ENCODE measurements at regions not wholly inside any gene's neighbourhood (a gene's known extent, or its start where the extent isn't known, plus 50 kb on each side); places are given as distances from the start of the nearest gene placed in this dataset.

GRCh38 chr6:51456282-51456681, 631.1 kb downstream of the PKHD1 start:
- TF ChIP-seq ZNF8 (CRISPR knock-in tag; IDR thresholded peaks at IDR 0.05), result no peak
- no peak for TF ChIP-seq ZFP3 (CRISPR knock-in tag; IDR thresholded peaks at IDR 0.05)
- TF ChIP-seq, protein P1, sequence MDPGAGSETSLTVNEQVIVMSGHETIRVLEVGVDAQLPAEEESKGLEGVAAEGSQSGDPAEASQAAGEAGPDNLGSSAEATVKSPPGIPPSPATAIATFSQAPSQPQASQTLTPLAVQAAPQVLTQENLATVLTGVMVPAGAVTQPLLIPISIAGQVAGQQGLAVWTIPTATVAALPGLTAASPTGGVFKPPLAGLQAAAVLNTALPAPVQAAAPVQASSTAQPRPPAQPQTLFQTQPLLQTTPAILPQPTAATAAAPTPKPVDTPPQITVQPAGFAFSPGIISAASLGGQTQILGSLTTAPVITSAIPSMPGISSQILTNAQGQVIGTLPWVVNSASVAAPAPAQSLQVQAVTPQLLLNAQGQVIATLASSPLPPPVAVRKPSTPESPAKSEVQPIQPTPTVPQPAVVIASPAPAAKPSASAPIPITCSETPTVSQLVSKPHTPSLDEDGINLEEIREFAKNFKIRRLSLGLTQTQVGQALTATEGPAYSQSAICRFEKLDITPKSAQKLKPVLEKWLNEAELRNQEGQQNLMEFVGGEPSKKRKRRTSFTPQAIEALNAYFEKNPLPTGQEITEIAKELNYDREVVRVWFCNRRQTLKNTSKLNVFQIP (CRISPR knock-in tag; IDR thresholded peaks at IDR 0.05; ENCODE audit: borderline replicate concordance, low read depth), result no peak
- no peak for TF ChIP-seq ZC3H10 (CRISPR knock-in tag; IDR thresholded peaks at IDR 0.05)
- no peak for TF ChIP-seq ESRRG (CRISPR knock-in tag; IDR thresholded peaks at IDR 0.05)
- TF ChIP-seq PPARA (CRISPR knock-in tag; IDR thresholded peaks at IDR 0.05; ENCODE audit: borderline replicate concordance), result no peak
- TF ChIP-seq TOX (CRISPR knock-in tag; IDR thresholded peaks at IDR 0.05; ENCODE audit: borderline replicate concordance), result no peak
- no peak for TF ChIP-seq PATZ1 (CRISPR knock-in tag; IDR thresholded peaks at IDR 0.05; ENCODE audit: borderline replicate concordance)
- TF ChIP-seq, protein P2, sequence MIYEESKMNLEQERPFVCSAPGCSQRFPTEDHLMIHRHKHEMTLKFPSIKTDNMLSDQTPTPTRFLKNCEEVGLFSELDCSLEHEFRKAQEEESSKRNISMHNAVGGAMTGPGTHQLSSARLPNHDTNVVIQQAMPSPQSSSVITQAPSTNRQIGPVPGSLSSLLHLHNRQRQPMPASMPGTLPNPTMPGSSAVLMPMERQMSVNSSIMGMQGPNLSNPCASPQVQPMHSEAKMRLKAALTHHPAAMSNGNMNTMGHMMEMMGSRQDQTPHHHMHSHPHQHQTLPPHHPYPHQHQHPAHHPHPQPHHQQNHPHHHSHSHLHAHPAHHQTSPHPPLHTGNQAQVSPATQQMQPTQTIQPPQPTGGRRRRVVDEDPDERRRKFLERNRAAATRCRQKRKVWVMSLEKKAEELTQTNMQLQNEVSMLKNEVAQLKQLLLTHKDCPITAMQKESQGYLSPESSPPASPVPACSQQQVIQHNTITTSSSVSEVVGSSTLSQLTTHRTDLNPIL (CRISPR knock-in tag; IDR thresholded peaks at IDR 0.05; ENCODE audit: low read depth), result no peak
- TF ChIP-seq RARB (CRISPR knock-in tag; IDR thresholded peaks at IDR 0.05), result no peak
- no peak for TF ChIP-seq ARNTL (CRISPR knock-in tag; IDR thresholded peaks at IDR 0.05; ENCODE audit: borderline replicate concordance, low read depth)

Data from SK-N-SH treated with all-trans-retinoic acid at 6 μM for 48 hours (cell line).